Small intestine (tissue), 7 donors: ENCODE measurements at regions not wholly inside any gene's neighbourhood (a gene's known extent, or its start where the extent isn't known, plus 50 kb on each side); places are given as distances from the start of the nearest gene placed in this dataset.

ENCODE experiments used
- DNase-seq, 2 donors: peaks; one replicate each; pipeline versions ENCODE4 v3.0.0 to v3.0.0-alpha.2; 2013
- FAIRE-seq: peaks from 2 replicates; lab custom pipeline; 2012; peaks lifted over from hg19 to GRCh38; lab: Jason Lieb, UNC
- H3K27ac ChIP-seq, 3 donors: one replicate each; pipeline ENCODE4 v1.5.1; 2013; ENCODE audit warnings: low read length in 2 of 3, mild to moderate bottlenecking in 2 of 3, control low read depth in 1 of 3, inconsistent platforms in 1 of 3, low read depth in 1 of 3, moderate library complexity in 1 of 3
- H3K27me3 ChIP-seq, 3 donors: one replicate each; pipeline ENCODE4 v1.6.1; 2013; ENCODE audit warnings: low read length in 3 of 3, inconsistent platforms in 1 of 3; ENCODE audit not compliant: control insufficient read depth in 3 of 3, insufficient read depth in 3 of 3
- H3K36me3 ChIP-seq, 3 donors: one replicate each; pipeline ENCODE4 v1.6.1; 2013; ENCODE audit warnings: low read length in 3 of 3, inconsistent platforms in 1 of 3, low read depth in 1 of 3, mild to moderate bottlenecking in 1 of 3, moderate library complexity in 1 of 3; ENCODE audit not compliant: control insufficient read depth in 3 of 3, insufficient read depth in 2 of 3
- H3K4me1 ChIP-seq, 3 donors: one replicate each; pipeline ENCODE4 v1.6.1; 2013; ENCODE audit warnings: low read length in 2 of 3, inconsistent platforms in 1 of 3, low read depth in 1 of 3, mild to moderate bottlenecking in 1 of 3, moderate library complexity in 1 of 3; ENCODE audit not compliant: control insufficient read depth in 3 of 3, insufficient read depth in 2 of 3
- H3K4me3 ChIP-seq, 3 donors: one replicate each; pipeline ENCODE4 v1.5.1; 2013; ENCODE audit warnings: low read length in 3 of 3, control low read depth in 1 of 3, inconsistent platforms in 1 of 3, low read depth in 1 of 3, mild to moderate bottlenecking in 1 of 3, moderate library complexity in 1 of 3
- H3K9me3 ChIP-seq, 2 donors: one replicate each; pipeline ENCODE4 v1.6.1; 2013; ENCODE audit warnings: low read depth in 1 of 2, low read length in 1 of 2; ENCODE audit not compliant: control insufficient read depth in 2 of 2, insufficient read depth in 1 of 2
- WGBS, 3 donors: extraction: QIAGEN DNeasy Blood & Tissue Kit; methylation state at CpG; one replicate each; pipeline ENCODE4 v1.1.7; 2013; 5-methylcytosine and 5-hydroxymethylcytosine counted together
- donor health status: healthy with polysubstance abuse.
- donor health status: control.
- donor health status: control.
- donor health status: Bipolar disorder and iron deficiency.
- donor health status: healthy.

DNA sequence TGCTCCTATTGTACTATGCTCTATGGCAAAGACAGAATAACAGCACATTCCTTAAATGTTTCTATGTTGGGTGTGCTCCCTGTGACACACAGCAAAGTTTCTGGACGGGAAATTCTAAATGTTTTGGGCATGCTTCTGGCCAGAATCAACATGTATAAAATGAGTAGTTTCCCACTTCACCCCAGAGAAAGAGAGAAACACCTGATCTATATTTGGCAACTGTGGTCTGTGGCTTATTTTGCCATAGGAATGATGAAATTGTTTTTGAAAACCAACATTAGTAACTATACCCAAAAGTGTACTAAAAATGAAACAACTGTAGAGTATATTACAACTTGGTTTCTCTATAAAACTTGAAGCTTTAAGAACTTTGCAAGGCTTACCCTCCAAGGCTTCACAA, 89.1 kb downstream of the RAD51AP2 start:
- H3K27ac ChIP-seq: no peak overlapping the region
- WGBS, 3 donors: 50 to 81% (median 57%) methylated on average over 1 of the region's 1 CpG
- H3K4me1 ChIP-seq: no peaks in the 10 kb centered on the region
- H3K27me3 ChIP-seq: no peaks in the 10 kb centered on the region
- H3K4me3 ChIP-seq: no peak overlapping the region
- H3K9me3 ChIP-seq: no peaks in the 10 kb centered on the region
- DNase-seq: no peak
- FAIRE-seq: no peak
- no peaks in the 10 kb centered on the region for H3K36me3 ChIP-seq

DNA sequence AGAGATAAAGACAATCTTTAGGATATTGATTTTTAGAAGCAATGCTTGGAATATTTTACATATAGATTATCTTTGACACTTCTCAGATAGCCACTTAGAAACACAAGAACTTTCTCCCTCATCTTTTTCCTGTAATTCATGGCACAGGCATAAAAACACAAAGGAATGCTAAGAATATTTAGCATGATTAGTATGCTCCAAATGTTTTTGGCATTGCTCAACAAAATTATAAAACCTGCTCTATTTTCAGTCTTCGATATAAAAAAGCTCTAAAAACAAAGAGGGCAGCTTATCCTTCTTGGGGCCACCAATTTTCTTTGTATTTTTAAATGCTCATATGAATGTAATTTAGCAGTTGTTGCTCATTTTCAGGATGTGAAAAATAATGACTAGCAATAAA, 90.8 kb downstream of the RAD51AP2 start:
- DNase-seq (no peak), FAIRE-seq (no peak)
- H3K27ac ChIP-seq: no peak overlapping the region
- no peak overlapping the region for H3K4me3 ChIP-seq
- WGBS, 3 donors: 79 to 89% (median 80%) methylated on average over 1 of the region's 1 CpG
- no peaks in the 10 kb centered on the region for H3K9me3 ChIP-seq
- H3K36me3 ChIP-seq: no peaks in the 10 kb centered on the region
- H3K4me1 ChIP-seq: no peaks in the 10 kb centered on the region
- H3K27me3 ChIP-seq: no peaks in the 10 kb centered on the region

DNA sequence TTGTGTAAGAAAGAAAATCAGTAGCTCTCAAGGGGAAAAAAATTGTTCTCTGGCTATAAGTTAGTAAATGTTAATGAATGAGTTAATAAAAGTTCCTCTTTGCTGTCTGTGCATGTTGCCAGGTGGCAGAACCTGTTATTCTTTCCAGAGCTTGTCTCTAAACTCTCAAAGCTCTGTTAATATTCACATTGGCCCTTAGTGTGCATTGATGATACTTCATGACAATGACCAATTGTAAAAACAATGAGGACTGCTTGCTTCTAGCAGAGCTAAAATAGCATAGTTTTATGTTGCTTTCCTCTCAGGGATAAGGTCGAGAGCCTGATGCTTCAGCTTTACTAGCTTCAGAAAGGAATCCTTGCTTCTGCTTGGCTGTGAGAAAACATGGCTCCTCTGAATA, 91.5 kb downstream of the RAD51AP2 start:
- Histone ChIP-seq H3K27me3 (no peaks in the 10 kb centered on the region), H3K4me3 (no peak overlapping the region), H3K36me3 (no peaks in the 10 kb centered on the region), H3K9me3 (no peaks in the 10 kb centered on the region), H3K27ac (no peak overlapping the region), H3K4me1 (no peaks in the 10 kb centered on the region)
- 31 to 49% (median 39%) methylated on average over 1 of the region's 1 CpG for WGBS, 3 donors
- FAIRE-seq (no peak), DNase-seq (no peak)

DNA sequence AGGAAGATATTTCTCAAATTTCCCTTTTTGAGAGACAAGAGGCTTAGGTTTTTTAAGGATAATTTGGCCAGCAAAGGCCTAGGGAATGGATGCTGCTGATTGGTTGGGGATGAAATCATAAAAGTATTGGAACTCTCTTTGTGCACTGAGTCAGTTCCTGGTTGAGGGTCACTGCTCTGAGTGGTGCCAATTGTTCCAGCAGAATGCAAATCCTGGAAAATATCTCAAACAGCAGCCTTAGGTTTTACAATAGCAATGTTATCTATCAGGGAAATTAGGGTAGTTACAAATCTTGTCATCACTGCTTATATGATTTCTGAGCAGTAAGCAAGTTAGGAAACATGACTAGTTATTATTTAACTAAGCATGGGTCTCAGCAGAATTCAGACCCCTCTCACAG, 96.2 kb downstream of the RAD51AP2 start:
- FAIRE-seq: no peak
- Histone ChIP-seq H3K4me3 (no peak overlapping the region), H3K9me3 (no peaks in the 10 kb centered on the region), H3K4me1 (no peaks in the 10 kb centered on the region), H3K27me3 (no peaks in the 10 kb centered on the region), H3K36me3 (no peaks in the 10 kb centered on the region), H3K27ac (no peak overlapping the region)
- DNase-seq: no peak

DNA sequence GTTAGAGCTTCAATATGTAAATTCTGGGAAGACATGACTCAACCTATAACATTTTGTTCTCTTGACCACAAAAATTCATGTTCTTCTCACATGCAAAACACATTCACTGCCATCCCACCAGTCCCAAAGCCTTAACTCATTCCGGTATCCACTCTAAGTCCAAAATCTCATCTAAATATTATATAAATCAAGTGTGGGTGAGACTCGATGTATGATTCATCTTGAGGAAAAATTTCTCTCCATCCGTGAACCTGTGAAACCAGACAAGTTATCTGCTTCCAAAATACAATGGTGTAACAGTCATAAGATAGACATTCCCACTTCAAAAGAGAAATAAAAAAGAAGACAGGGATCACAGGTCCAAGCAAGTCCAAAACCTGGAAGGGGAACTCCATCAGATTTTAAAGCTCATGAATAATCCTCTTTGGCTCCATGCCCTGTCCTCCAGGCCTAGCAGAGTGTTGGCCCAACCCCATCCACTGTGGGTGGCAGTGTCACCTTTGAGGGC, 101.3 kb downstream of the RAD51AP2 start:
- Histone ChIP-seq H3K27ac (no peak overlapping the region), H3K4me1 (no peaks in the 10 kb centered on the region), H3K27me3 (no peaks in the 10 kb centered on the region), H3K9me3 (no peaks in the 10 kb centered on the region), H3K36me3 (no peaks in the 10 kb centered on the region), H3K4me3 (no peak overlapping the region)
- DNase-seq (no peak), FAIRE-seq (no peak)
- WGBS, 3 donors: 86 to 89% (median 88%) methylated on average over 3 of the region's 3 CpGs

DNA sequence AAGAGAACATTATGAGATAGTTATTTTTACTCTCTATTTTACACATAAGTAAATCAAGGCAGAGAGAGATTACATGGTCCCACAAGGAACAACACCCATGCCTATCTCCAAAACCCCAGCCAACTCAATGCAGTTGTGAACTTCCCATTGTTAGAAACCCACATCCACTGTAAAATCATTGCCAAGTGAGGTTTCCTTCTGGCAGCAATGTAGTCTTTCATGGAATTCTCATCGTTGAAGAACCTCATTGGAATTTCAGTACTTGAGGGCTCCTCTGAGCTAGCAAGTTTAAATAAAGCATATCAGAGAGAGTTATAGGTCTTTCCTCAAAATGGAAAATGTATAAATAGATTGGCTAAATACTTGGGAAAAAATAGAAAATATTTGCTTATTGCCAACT, 105.2 kb downstream of the RAD51AP2 start:
- no peak overlapping the region for H3K4me3 ChIP-seq
- FAIRE-seq (no peak), DNase-seq (no peak)
- H3K9me3 ChIP-seq: peaks cover 0 to 3% of the 10 kb centered on the region in 2 donors
- no peaks in the 10 kb centered on the region for H3K36me3 ChIP-seq
- H3K27ac ChIP-seq: no peak overlapping the region
- H3K27me3 ChIP-seq: no peaks in the 10 kb centered on the region
- WGBS, 3 donors: 78 to 84% (median 78%) methylated on average over 1 of the region's 1 CpG
- no peaks in the 10 kb centered on the region for H3K4me1 ChIP-seq

DNA sequence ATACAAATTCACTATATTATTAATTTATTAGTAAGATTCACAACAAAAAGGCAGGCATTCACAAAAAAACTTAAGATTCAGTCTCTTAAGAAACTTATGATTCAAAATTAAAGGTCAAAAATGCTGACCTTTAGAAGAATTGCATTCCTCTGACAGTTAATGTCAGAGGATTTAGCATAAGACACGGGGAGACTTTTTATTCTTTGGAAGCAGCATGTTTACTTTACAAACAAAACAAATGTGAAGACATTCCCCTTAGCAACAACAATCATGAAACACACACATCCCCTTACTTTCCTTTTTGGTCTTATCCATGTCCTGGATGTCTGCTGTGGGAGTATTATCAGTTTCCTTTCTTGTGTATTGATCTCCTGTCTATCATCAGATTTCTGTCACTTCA, 117.1 kb downstream of the RAD51AP2 start:
- Histone ChIP-seq H3K4me3 (no peak overlapping the region), H3K27me3 (no peaks in the 10 kb centered on the region), H3K36me3 (no peaks in the 10 kb centered on the region), H3K4me1 (no peaks in the 10 kb centered on the region), H3K27ac (no peak overlapping the region), H3K9me3 (no peaks in the 10 kb centered on the region)
- DNase-seq (no peak), FAIRE-seq (no peak)
- 4 to 31% (median 7%) methylated on average over 1 of the region's 1 CpG for WGBS, 3 donors

DNA sequence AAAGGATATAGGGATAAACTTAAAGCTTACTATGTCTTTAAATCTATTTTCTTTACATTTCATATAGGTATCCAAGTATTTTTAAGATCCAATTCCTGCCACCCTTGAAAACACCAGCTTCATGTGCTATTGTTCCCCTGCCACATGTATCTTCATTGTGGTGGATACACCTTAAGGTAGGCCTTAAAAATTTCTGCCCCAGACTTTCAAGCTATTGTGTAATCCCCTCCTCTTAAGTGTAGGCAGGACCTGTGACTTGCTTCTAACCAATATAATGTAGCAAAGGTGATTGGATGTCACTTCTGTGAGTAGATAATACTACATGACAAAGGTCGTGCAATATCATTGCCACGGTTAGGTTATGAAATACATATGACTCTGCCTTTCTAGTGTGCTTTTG, 119.5 kb downstream of the RAD51AP2 start:
- Histone ChIP-seq H3K27ac (no peak overlapping the region), H3K4me3 (no peak overlapping the region), H3K36me3 (no peaks in the 10 kb centered on the region), H3K4me1 (no peaks in the 10 kb centered on the region), H3K9me3 (no peaks in the 10 kb centered on the region), H3K27me3 (no peaks in the 10 kb centered on the region)
- DNase-seq (no peak), FAIRE-seq (no peak)
- 37 to 86% (median 59%) methylated on average over 2 of the region's 2 CpGs for WGBS, 3 donors

DNA sequence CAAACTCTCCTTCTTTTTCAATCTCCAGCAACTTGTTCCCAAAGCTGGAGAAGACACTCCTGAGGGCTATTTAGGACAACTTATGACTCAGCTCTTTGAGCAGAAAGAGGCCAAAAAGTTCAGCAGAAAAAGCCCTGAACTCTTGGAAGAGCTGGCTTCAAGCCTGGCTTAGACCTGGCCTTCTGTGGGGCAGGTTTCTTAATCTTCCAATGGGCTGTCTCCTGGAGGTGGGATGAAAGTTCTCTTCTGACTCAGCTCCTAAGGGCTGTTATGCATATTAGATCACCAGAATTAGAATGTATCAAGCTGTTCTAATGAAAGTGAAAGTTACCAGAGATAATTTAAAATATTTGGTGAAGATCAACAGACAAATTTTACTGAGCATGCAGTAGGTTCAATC, 129.4 kb downstream of the RAD51AP2 start:
- no peak for FAIRE-seq
- H3K27me3 ChIP-seq: no peaks in the 10 kb centered on the region
- no peak overlapping the region for H3K27ac ChIP-seq
- no peaks in the 10 kb centered on the region for H3K4me1 ChIP-seq
- no peak overlapping the region for H3K4me3 ChIP-seq
- no peaks in the 10 kb centered on the region for H3K36me3 ChIP-seq
- no peak for DNase-seq
- H3K9me3 ChIP-seq: peaks cover 0 to 3% of the 10 kb centered on the region in 2 donors
